A673 (cell line): ENCODE measurements at regions not wholly inside any gene's neighbourhood (a gene's known extent, or its start where the extent isn't known, plus 50 kb on each side); places are given as distances from the start of the nearest gene placed in this dataset.

ENCODE experiments used
- CTCF ChIP-seq: fragments of 300-800, 200-600 bp; sonication (generic); conservative IDR thresholded peaks from 2 replicates; pipeline ENCODE4 v1.5.1; 2017; ENCODE audit warnings: low read depth, mild to moderate bottlenecking, antibody characterized with exemption, low read length, moderate library complexity, mixed read lengths
- EZH2 ChIP-seq: fragments of 200-600 bp; sonication (generic); IDR thresholded peaks from 2 replicates; pipeline ENCODE4 v1.6.1; 2017; ENCODE audit warnings: borderline replicate concordance, low read depth, mild to moderate bottlenecking, mixed read lengths, antibody characterized with exemption, low read length; ENCODE audit not compliant: poor library complexity, severe bottlenecking

- TF ChIP-seq CTCF (no peak), EZH2 (no peak)
Observed at GRCh38 chr5:118728191-118728590, 260.2 kb downstream of the DTWD2 start.
